B cell (primary cell): ENCODE measurements at regions not wholly inside any gene's neighbourhood (a gene's known extent, or its start where the extent isn't known, plus 50 kb on each side); places are given as distances from the start of the nearest gene placed in this dataset.

Experiments
- CTCF ChIP-seq: fragments of 200-600 bp; IDR thresholded peaks from one replicate; pipeline ENCODE4 v1.8.0; 2022; ENCODE audit warnings: antibody characterized with exemption, mild to moderate bottlenecking
- EZH2 ChIP-seq: IDR thresholded peaks from 2 replicates; pipeline ENCODE4 v1.6.1; 2012; ENCODE audit warnings: borderline replicate concordance, low read depth, mild to moderate bottlenecking, moderate library complexity, low read length; ENCODE audit not compliant: insufficient read depth, poor library complexity, severe bottlenecking

- TF ChIP-seq EZH2 (no peak), CTCF (no peak)
Measured at GRCh38 chr3:135762188-135762856, 203.2 kb upstream of the PPP2R3A start.
